Right lobe of liver (tissue), 4 donors: ENCODE measurements at regions not wholly inside any gene's neighbourhood (a gene's known extent, or its start where the extent isn't known, plus 50 kb on each side); places are given as distances from the start of the nearest gene placed in this dataset.

Experiments used
- POLR2A ChIP-seq: fragments of 450-650 bp; IDR thresholded peaks from one replicate; pipeline ENCODE4 v1.6.1; 2017; ENCODE audit warnings: antibody characterized with exemption, mild to moderate bottlenecking
- TF ChIP-seq, protein P1 (sequence below), 4 donors: fragments of 200-600 bp in 3 of 4; fragments of 450-650 bp in 1 of 4; IDR thresholded peaks; one replicate each; pipeline versions ENCODE4 v1.5.1 to v1.8.0; 2016 to 2022; ENCODE audit warnings: antibody characterized with exemption in 4 of 4, mild to moderate bottlenecking in 2 of 4
- donor health status: DM: no; HTN: no; CAD: no.
- donor health status: DM: no; HTN: no; CAD: no.
- donor health status: DM: no; HTN: yes; CAD: no.

DNA sequence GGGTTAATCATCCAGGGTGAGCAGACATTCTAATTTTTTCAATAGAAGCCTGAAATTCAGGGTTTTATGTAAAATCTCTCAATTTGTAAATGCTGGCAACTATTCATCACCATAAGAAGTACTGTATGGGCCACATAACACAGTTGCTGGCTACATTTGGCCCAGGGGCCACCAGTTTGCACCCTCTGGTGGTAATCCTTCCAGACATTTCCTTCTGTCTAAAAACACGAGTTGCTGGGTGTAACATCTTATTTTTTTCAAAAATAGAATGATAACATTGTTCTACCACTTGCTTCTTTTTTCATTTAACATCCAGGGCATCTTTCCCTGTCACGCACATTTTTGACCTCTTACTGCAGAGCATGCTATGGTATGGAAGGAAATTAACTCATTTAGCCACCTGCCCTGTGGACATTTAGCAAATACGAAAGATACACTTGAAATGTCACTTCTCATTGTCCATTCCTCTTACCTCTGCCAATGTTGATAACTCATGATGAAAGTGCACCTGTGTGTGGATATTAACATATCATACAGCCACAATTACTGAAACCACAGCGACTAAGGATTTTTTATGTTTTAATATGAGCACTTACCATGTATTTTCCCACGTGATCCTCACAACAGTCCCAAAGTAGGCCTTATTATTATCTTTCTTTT is 117.5 kb upstream of the ARHGEF3 start:
- TF ChIP-seq, protein P1, sequence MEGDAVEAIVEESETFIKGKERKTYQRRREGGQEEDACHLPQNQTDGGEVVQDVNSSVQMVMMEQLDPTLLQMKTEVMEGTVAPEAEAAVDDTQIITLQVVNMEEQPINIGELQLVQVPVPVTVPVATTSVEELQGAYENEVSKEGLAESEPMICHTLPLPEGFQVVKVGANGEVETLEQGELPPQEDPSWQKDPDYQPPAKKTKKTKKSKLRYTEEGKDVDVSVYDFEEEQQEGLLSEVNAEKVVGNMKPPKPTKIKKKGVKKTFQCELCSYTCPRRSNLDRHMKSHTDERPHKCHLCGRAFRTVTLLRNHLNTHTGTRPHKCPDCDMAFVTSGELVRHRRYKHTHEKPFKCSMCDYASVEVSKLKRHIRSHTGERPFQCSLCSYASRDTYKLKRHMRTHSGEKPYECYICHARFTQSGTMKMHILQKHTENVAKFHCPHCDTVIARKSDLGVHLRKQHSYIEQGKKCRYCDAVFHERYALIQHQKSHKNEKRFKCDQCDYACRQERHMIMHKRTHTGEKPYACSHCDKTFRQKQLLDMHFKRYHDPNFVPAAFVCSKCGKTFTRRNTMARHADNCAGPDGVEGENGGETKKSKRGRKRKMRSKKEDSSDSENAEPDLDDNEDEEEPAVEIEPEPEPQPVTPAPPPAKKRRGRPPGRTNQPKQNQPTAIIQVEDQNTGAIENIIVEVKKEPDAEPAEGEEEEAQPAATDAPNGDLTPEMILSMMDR (IDR thresholded peaks at IDR 0.05), result no peak
- no peak for TF ChIP-seq POLR2A
